GM21515 (cell line): ENCODE measurements at regions not wholly inside any gene's neighbourhood (a gene's known extent, or its start where the extent isn't known, plus 50 kb on each side); places are given as distances from the start of the nearest gene placed in this dataset.

ENCODE experiments used
- ATAC-seq: cut with Tn5 transposase; IDR thresholded peaks from one replicate; pipeline ENCODE4 v1.9.1; 2021; ENCODE audit not compliant: unreplicated experiment

DNA sequence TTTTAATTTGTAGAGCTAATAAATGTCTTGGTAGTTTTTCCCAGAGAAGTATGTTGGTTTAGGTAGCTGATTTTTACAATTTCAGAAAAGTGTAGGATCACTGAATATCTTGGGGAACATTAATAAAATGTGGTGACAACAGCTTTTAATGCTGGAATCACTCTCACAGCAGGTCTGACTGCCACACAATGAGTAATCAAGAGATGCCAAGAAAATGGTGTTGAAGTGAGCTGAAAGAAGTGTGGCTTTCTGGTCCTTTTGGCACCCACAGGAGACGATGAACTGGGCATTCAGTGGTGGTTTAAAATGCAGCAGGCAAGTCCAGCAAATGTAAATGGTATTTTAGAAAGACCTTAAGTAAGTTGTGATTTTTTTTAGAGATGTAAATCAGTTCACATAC, 175.8 kb downstream of the CBLN2 start:
- no peak for ATAC-seq

DNA sequence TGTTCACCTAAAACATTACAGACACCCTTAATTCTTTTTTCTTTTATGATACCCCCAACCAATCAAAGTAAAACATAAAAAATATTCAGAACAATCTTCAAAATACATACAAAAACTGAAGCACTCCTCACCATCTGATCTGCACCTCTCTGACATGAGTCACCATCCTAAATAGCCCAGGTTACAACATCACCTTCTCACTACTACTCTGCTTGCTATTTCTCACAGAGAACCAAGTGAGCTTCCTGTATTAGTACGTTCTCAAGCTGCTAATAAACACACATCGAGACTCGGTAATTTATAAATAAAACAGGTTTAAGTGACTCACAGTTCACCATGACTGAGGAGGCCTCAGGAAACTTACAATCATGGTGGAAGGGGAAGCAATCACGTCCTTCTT, 183.5 kb downstream of the CBLN2 start:
- no peak for ATAC-seq

DNA sequence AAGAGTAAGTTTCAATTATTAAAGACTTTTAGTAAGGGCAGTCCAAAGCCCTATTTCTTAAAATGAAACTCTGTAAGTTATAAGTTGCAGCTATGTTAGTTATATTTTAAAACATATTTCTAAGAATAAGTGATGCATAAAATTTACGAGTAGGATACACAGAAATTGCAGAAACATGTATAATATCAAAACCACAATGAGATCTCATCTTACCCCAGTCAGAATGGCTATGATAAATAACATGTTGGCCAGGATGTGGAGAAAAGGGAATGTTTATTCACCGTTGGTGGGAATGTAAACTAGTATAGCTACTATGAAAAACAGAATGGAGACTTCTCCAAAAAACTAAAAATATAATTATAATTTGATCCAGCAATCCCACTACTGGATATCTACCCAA, 201.2 kb downstream of the CBLN2 start:
- ATAC-seq: no peak

DNA sequence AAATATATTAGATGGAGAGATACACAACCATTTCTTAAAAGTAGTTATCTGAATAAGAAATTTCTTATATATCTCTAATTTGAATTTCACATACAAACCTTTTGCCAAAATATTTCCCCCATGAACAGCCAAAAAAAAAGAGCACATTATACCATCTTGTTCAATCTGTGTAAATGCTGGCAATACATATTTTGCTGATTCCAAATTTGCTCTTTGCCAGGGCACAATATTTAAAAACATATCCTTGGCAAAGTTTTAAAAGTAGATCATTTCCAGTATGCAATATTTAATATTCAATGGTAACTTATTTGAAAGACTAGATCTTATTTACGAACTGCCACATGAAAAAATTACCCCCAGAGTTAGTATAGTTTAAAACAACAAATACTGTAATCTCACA, 204.2 kb downstream of the CBLN2 start:
- ATAC-seq: no peak

DNA sequence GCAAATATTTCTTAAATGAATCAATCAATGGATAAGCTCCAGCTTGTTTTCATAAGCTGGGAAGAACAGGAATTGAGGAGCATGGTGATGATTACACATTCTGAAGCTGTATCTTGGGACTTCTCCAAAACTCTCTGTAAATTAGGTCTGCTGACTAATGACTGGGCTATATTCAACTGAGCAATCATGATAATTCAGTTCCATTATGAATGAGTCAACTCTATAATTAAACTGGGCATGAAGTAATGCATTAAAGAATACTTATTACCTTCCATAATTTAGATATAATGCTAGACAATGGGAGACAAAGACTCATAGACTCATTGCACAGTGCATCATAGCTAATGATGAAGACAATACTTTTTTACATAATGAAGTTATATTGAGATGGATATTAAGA, 207.4 kb downstream of the CBLN2 start:
- ATAC-seq: no peak

DNA sequence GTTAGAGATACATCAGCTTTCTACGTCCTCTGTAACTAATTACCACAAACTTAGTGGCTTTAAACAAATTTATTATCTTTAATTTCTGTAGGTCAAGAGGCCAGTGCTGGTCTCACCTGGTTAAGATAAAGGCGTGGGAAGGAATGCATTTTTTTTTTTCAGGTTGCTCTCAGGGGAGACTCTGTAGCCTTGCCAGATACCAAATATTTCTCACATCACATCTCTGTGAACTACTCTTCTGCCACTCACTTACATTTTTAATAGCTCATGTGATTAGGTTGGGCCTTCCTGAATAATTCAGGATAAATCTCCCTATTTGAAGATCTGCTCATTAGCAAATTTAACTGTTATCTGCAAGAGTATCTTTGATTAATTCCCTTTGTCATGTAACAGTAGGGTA, 214.6 kb downstream of the CBLN2 start:
- ATAC-seq: no peak

DNA sequence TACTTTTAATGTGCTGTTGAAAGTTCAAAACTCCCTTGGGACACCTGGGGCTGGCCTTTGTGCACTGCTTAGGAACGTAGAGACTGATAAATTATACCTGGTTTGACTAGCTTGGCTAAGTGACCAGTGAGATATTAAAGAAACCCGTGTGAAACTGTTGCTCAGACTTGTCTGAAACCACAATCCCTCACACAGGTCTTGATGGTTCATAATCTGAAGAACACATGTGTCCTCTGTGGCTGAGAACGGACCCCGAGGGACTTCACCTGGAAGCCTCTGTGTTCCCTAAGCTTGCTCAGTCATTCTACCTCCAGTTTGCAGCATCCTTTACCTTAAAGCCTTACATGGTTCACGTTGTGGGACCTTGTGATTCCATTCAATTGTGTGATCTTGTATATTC, 218.8 kb downstream of the CBLN2 start:
- ATAC-seq: no peak

DNA sequence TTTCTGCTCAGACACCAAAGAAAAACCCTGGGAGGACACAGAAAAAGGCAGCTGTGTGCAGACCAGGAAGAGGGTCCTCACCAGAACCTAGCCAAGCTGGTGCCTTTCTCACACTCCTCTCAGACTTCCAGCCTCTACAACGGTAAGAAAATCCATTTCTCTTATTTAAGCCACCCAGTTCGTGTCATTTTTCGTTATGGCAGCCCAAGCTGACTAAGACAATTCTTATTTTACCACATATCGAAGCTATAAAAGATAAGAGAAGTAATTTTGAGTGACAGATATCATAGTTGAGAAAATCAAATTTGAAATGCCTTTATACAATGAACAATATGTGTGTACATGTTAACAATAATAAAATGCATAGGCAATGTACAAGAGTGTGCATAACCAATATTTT, 219.5 kb downstream of the CBLN2 start:
- no peak for ATAC-seq

DNA sequence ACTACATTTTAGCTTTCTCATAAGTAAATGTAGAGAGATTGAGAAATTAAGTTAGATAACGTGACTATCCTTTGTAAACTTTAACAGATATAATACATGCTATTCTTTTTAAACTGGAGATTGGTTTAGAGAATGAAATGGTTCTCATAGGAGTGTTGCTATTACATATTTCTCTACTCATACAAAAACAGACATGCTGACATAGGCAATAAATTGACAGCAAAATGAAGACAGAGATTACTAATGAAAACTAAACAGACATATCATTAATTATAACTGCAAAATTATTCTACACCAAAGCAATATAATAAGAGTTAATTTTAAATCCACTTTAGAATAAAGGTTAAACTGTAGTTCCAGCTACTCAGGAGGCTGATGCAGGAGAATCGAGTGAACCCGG, 227.6 kb downstream of the CBLN2 start:
- ATAC-seq: no peak

DNA sequence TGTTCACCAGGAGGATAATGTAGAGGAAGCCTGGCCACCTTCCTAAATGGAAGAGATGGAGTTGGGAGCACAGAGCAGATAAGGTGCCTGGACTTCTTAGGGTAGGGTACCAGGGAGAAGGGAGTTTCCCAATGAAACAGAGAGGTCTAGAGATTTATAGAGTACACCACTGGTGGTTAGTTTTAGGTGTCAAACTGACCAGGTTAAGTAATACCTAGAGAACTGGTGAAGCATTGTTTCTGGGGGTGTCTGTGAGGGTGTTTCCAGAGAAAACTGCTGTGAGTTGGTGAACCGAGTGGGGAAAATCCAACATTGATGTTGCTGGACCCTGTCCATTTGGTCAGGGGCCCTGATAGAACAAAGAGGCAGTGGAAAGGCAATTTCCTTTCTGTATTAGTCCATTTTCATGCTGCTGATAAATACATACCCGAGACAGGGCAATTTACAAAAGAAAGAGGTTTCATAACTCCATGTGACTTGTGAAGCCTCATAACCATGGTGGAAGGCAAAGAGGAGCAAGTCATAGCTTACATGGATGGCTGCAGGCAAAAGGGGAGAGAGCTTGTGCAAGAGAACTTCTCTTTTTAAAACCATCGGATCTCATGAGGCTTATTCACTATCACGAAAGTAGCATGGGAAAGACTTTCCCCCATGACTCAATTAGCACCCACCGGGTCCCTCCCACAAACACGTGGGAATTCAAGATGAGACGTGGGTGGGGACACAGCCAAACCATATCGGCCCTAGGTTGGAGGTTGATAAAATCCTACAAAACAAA, 260.8 kb downstream of the CBLN2 start:
- no peak for ATAC-seq

DNA sequence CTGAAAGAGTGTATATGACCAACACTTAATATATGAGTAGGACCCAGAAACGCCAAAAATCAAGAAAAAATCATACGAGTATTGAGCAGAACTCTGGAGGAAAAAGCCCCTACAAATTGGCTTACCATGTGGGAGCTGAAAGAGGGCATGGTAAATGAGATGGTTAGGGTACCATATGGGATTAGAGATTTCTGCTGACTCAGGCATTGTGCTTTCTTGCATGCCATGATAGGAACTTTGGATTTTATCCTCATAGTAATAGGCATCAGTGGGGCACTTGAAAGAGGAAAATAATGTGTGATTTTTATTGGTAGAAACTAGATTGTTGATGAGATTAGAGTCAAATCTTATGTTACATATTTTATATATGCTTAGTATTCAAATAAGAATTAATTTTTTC, 271.1 kb downstream of the CBLN2 start:
- no peak for ATAC-seq

DNA sequence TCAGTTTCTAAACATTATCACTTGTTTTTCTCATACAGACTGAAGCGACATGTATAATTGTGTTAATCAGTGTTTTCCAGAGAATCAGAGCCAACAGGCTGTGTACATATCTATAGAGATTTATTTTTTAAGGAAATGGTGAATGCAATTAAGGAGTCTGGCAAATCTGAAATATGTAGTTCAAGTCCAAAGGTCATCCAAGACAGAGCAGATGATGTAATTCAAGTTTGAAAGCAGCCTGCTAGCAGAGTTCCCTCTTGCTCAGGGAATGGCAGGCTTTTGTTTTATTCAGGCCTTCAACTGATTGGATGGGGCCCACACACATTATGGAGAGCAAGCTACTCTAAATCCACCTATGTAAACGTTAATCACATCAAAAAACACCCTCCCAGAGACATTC, 282.6 kb downstream of the CBLN2 start:
- no peak for ATAC-seq

DNA sequence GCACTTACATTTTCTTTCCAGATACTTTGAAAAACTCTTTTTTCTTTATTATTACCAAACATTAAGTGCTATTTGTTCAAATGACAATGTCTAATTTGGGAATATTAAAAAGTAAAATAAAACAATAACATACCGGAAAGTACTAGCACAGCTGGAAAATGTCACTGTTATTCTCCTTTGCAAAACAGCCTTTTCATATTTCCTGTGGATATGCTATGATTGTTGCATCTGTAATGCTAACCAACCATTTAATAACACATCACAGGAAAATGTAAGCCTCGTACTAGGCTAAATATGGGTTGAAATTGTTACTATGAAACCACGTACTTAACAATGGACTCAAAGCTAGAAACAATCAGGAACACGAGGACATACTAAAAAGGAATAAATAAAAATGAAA, 298.1 kb downstream of the CBLN2 start:
- ATAC-seq: no peak

DNA sequence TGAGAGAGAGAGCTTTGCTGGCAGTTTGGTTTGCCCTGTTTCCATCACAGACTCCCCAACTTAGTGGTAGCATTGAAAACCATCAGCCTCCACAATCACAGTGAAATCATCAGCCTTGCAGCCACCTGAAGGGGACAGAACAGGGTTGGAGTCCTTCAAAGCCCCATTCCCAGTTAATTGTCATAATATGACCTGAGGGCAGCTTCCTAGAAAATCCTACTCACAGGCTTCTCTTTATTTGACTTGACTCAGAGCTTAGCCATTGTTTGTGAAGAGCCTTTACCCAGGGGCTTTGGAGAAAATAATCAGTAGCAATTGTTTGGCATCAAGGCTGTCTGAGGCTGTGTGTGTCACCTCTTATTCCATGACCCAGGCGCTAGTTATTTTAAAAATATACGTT, 308.7 kb downstream of the CBLN2 start:
- ATAC-seq: no peak

DNA sequence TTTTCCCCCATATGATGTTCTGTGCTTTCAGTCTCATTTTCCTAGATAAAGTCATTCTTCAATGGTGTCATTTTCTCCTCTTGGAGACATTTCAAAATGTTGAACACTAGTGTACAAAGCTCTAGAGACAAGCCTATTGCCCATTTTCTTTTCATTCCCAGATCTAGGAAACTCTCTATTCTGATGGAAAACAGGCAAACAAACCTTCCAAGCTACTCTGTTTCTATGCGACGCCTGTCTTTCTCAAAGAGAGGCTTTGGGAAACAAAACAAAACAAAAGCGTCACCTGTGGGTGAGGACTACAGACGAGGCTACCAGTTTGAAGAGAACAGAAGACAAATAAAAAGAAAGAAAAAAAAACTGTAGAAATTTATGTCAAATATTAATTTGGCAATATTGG, 311.0 kb downstream of the CBLN2 start:
- no peak for ATAC-seq

DNA sequence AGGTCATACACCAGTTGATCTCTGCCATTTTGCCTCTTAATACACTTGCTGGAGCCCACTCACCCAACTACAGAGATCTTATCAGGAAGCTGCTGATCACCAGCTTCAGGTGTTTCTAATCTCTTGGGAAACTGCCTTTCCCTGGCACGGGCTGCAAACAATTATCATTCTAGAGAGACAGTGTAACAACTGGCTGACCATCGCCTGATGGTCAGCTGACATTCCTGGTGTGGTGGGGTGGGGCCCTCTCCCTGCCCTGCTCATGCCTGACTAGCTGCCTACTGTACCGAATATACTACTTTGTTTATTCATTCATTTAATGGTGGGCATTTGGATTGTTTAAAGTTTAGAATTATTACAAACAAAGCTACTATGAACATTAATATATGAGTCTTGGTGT, 311.5 kb downstream of the CBLN2 start:
- ATAC-seq: no peak

DNA sequence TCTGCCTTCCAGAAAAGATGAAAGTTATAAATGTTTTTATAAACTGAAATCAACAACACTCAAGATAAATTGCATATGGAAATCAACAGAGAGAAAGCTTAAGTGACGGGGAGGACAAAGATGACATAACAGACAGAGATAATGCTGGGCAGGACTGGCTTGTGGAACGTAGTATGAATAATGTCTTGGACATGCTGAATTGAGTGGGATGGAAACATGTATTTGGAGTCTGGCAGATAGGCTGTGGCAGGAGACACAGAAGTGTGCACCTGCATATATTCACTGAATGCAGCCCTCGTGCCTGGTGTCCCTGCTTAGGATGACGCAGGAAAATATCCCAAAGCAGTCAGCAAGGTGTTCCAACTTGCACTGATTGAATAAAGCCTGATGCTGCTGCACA, 318.2 kb downstream of the CBLN2 start:
- no peak for ATAC-seq

DNA sequence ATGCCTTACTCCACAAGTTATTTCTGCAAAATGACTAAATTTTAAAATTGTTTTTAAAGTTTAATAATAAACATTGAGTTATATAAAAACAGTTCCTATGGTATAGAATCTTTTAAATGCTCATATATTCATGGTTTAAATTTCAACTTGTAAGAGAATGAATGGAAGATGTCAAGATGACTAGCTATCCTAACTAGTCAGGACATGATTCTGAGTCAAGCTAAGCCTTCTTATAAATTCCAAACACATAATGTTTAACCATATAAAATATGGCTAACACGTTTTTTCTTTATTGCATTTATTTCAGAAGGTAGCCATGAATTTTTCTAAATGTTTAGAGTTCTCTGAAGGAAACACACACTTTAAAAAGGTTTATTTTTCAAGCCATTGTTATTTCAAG, 320.4 kb downstream of the CBLN2 start:
- ATAC-seq: no peak

DNA sequence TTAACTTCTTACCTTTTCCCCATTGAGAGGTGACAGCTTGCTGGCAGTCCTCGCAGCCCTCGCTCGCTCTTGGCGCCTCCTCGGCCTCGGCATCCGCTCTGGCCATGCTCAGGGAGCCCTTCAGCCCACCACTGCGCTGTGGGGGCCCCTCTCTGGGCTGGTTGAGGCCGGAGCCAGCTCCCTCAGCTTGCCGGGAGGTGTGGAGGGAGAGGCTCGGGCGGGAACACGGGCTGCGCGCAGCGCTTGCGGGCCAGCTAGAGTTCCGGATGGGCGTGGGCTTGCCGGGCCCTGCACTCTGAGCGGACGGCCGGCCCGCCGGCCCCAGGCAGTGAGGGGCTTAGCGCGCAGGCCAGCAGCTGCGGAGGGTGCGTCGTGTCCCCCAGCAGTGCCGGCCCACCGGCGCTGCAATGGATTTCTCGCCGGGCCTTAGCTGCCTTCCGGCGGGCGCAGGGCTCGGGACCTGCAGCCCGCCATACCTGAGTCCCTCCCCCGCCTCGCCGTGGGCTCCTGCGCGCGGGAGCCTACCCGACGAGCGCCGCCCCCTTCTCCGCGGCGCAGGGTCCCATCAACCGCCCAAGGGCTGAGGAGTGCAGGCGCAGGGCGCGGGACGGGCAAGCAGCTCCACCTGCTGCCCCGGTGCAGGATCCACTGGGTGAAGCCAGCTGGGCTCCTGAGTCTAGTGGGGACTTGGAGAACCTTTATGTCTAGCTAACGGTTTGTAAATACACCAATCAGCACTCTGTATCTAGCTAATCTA, 335.0 kb downstream of the CBLN2 start:
- ATAC-seq: no peak

DNA sequence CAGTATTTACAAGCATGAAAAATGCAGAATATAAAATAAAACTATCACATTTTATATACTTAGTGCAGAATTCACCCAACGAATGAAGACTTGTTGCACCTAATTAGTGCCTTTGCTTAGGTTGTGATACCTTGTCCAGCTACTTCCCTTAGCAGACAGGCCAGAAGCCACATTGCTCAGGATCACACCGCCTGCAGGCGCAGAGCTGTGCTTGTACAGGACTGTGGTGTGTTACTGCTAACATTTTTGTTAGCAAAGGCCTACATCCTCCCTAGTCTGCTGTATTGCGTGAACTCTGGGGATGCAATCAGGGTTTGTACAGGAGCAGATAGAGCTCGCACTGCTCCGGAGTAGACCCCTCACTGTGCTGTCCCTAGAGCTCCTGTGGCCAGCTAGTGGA, 336.9 kb downstream of the CBLN2 start:
- no peak for ATAC-seq

DNA sequence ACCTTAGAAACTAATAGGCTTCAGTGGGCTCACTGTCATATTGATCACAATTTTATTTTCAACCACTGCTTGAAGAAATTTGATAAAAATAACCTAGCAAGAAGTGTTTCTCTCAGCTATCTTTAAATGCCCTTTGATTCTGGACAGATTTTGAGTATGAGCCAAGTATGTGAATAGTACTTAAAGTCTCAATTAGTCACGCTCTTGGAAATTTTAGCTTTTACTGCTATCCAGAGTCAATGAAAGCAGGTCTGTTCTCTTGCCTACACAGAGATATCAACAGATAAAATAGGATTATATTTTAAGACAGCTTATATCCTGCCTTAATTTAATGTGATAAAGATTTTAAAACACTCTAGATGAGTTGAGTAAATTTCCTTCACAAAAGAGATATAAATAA, 337.3 kb downstream of the CBLN2 start:
- no peak for ATAC-seq

DNA sequence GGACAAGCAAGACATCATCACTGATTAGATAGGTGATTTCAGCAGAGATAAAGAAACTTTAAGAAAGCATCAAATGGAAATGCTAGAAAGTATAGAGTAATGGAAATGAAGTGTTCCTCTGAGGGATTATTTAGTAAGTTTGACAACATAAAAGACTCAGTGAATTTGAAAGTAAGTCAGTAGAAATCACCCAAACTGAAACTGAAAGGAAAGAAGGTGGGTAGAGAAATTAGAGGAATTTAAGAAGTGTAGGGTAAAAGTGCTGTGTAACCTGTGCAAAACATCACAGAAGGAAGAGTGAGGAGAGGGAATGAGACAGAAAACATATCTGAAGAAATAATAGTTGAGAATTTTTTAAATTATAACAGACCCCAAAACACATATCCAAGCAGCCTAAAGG, 343.1 kb downstream of the CBLN2 start:
- ATAC-seq: peak; percentile 72

DNA sequence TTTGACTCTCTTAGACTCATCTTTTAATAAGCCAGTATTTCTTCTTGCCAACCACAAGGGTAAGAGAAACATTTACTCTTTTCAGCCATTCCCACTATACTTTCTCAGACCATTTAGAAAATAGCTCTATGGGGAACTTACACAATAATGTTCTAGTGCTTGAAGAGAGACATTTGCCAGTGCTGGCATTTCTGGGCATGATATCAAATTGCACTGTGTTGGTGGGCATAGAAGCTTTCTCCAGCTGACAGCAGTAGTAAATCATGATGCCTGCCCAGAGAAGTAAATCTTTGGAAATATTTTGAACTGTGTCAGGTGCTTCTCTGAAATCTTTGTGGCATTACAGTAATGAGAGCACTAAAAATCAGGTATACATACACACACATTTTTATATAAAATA, 346.6 kb downstream of the CBLN2 start:
- ATAC-seq: no peak
